PC-3 (cell line): ENCODE measurements at regions not wholly inside any gene's neighbourhood (a gene's known extent, or its start where the extent isn't known, plus 50 kb on each side); places are given as distances from the start of the nearest gene placed in this dataset.

Experiments
- CTCF ChIP-seq: fragments of 300-600 bp; sonication (generic); conservative IDR thresholded peaks from 2 replicates; pipeline ENCODE4 v1.5.1; 2017; ENCODE audit warnings: antibody characterized with exemption, low read depth, mild to moderate bottlenecking, low read length
- EZH2phosphoT487 ChIP-seq: fragments of 300-600 bp; sonication (generic); IDR thresholded peaks from 2 replicates; pipeline ENCODE4 v1.6.1; 2018; ENCODE audit warnings: mild to moderate bottlenecking, antibody characterized with exemption, low read length, borderline replicate concordance

- no peak for TF ChIP-seq EZH2phosphoT487
- no peak for TF ChIP-seq CTCF
These were observed 63.7 kb upstream of the SYT4 start for GRCh38 chr18:43341014-43341413.
